ENCODE measurements at regions not wholly inside any gene's neighbourhood (a gene's known extent, or its start where the extent isn't known, plus 50 kb on each side); places are given as distances from the start of the nearest gene placed in this dataset.

DNA sequence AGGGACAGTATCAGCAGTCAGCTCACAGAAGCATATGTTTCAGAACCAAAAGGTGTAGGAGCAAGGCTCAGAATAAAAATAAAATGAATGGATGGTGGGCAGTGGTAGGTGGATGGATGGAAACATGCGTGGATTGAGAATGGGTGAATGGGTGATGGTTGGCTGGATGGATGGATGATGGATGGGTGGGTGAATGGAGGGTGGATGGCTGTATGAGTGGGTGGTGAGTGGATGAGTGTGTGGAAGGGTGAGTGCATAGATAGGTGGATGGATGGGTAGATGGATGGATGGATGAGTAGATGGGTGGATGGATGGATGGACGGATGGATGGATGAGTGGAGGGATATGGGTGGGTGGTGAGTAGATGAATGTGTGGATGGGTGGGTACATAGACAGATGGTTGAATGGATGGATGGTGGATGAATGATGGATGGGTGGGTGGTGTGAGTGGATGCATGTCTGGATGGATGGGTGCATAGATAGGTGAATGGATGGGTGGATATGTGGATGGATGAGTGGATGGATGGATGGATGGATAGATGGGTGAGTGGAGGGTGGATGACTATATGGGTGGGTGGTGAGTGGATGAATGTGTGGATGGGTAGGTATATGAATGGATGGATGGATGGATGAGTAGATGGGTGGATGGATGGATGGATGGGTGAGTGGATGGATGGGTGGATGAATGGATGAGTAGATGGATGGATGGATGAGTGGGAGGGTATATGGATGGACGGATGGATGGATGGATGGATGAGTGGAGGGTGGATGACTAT lies 164.2 kb downstream of the C9orf50 start:
- H3K4me1 Mint-ChIP-seq (ENCODE audit: low read depth), result peaks cover 37% of the 10 kb centered on the region
- H3K27ac ChIP-seq (ENCODE audit: low read depth in 1 of 2, low read length in 2 of 2), result no peak overlapping the region

DNA sequence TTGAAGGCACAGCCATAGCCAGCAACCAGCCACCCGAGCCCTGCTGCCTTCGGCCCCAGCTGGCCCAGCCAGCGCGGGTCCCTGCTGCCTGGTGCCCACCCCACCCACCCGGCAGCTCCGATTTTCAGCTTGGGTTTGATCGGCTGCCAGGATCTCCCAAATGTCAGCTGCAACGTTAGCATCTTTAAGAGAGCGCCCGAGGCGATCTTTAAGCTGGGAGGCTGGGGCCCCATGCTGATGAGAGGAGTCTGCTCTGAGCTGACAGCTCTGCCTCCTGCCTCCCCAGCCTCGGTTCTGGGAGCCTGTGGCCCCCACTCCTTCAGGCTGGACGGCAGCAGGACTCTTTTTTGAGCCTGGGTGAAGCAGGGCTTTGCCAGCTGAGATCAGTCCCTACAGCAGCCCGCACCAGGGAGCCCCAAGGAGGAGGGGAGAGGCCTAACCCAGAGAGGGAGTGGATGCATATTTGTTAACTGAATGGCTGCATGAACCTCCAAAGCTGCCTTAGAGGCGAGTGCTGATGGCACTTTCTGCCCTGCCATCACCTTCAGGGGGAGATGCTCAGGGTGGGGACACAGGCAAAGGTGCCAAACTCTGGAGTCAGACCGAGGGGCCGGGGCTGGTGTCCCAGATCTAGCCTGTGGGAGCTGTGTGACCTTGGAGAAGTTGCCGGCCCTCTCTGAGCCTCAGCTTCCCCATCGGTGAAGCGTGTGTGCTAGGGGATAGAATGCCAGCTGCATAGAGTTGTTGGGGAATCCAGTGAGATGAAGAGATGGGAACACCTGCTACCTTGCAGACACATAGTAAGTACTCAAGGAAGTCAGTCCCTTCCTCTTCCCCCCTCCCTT lies 165.5 kb downstream of the C9orf50 start:
- POLR2A ChIA-PET, result interaction anchor here (0.6 kb wide), 1 partner anchor 396 kb away, joined by 3 read pairs; no protein-coding TSS in a partner anchor
- intact Hi-C loops (cut with DNase I, micrococcal nuclease), result loop anchor here (5.0 kb wide), 4 partner anchors 42 to 278 kb away; partner anchors contain the start of gene IER5L (in 1 of the 2)
- no peak overlapping the region for H3K27ac ChIP-seq (ENCODE audit: low read depth in 1 of 2, low read length in 2 of 2)
- no peak for DNase-seq
- H3K27me3 ChIP-seq (ENCODE audit: control insufficient read depth in 1 of 2, insufficient read depth in 2 of 2, low read length in 2 of 2), result no peaks in the 10 kb centered on the region
- no peak for TF ChIP-seq CTCF (IDR thresholded peaks at IDR 0.05)
- H3K9me3 Mint-ChIP-seq, result no peaks in the 10 kb centered on the region
- no peaks in the 10 kb centered on the region for H3K27me3 Mint-ChIP-seq
- peaks cover 37% of the 10 kb centered on the region for H3K4me1 Mint-ChIP-seq (ENCODE audit: low read depth)
- no peak for ATAC-seq (ENCODE audit: poor library complexity)
- peaks cover 48% of the 10 kb centered on the region for H3K4me1 ChIP-seq (ENCODE audit: insufficient read depth, low read length)
- no peak overlapping the region for H3K4me3 ChIP-seq (ENCODE audit: low read length)
- H3K4me3 Mint-ChIP-seq, result no peak overlapping the region
- H3K9me3 ChIP-seq (ENCODE audit: control insufficient read depth in 1 of 2, insufficient read depth in 1 of 2, low read length in 2 of 2), result no peaks in the 10 kb centered on the region
- H3K36me3 Mint-ChIP-seq (ENCODE audit: low read depth), result no peaks in the 10 kb centered on the region
- H3K36me3 ChIP-seq (ENCODE audit: insufficient read depth, low read length), result no peaks in the 10 kb centered on the region
- CTCF ChIA-PET, result no interaction called here
- H3K27ac Mint-ChIP-seq, result peak overlapping the region; percentile 17

More for the DNA sequence above, 164.2 kb downstream of the C9orf50 start:
- H3K4me3 ChIP-seq (ENCODE audit: low read length), result no peak overlapping the region
- peak overlapping the region; percentile 83 for H3K27ac Mint-ChIP-seq
- no peak for TF ChIP-seq CTCF (IDR thresholded peaks at IDR 0.05)
- no peaks in the 10 kb centered on the region for H3K27me3 Mint-ChIP-seq
- H3K27me3 ChIP-seq (ENCODE audit: control insufficient read depth in 1 of 2, insufficient read depth in 2 of 2, low read length in 2 of 2), result no peaks in the 10 kb centered on the region
- DNase-seq, result no peak
- intact Hi-C loops (cut with DNase I, micrococcal nuclease), result loop anchor here (5.0 kb wide), 4 partner anchors 41 to 279 kb away; partner anchors contain the start of gene IER5L (in 1 of the 2)
- no peak overlapping the region for H3K4me3 Mint-ChIP-seq
- no peaks in the 10 kb centered on the region for H3K9me3 ChIP-seq (ENCODE audit: control insufficient read depth in 1 of 2, insufficient read depth in 1 of 2, low read length in 2 of 2)
- no peaks in the 10 kb centered on the region for H3K36me3 Mint-ChIP-seq (ENCODE audit: low read depth)
- H3K36me3 ChIP-seq (ENCODE audit: insufficient read depth, low read length), result no peaks in the 10 kb centered on the region
- H3K9me3 Mint-ChIP-seq, result no peaks in the 10 kb centered on the region
- ChIA-PET POLR2A (no interaction called here), CTCF (no interaction called here)
- H3K4me1 ChIP-seq (ENCODE audit: insufficient read depth, low read length), result peaks cover 57% of the 10 kb centered on the region
- no peak for ATAC-seq (ENCODE audit: poor library complexity)

DNA sequence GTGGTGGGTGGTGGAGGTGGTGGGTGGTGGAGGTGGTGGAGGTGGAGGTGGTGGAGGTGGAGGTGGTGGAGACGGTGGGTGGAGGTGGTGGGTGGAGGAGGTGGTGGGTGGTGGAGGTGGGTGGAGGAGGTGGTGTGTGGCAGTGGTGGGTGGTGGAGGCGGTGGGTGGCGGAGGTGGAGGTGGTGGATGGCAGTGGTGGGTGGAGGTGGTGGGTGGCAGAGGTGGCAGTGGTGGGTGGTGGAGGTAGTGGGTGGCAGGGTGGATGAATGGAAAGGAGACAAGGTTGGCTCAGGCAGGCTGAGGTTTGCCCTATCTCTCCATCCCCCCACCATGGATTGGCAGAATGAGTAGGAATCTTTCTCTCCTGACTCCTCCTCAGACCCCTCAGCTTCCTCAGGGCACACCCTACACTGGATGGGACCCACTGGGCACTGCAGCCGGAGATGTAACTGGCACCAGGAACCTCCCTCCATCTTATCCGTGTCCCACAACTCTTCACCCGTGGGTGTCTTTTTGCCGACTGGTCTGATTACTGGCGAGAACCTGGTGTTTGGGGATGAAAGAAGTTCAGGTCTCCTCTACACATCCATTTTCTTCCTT lies 166.3 kb downstream of the C9orf50 start:
- intact Hi-C loops (cut with DNase I, micrococcal nuclease), result loop anchor here (5.0 kb wide), 5 partner anchors 42 to 277 kb away; partner anchors contain the start of gene IER5L (in 1 of the 2)
- Histone ChIP-seq H3K27ac (ENCODE audit: low read depth in 1 of 2, low read length in 2 of 2) (no peak overlapping the region), H3K27me3 (ENCODE audit: control insufficient read depth in 1 of 2, insufficient read depth in 2 of 2, low read length in 2 of 2) (no peaks in the 10 kb centered on the region), H3K36me3 (ENCODE audit: insufficient read depth, low read length) (no peaks in the 10 kb centered on the region), H3K9me3 (ENCODE audit: control insufficient read depth in 1 of 2, insufficient read depth in 1 of 2, low read length in 2 of 2) (no peaks in the 10 kb centered on the region), H3K4me3 (ENCODE audit: low read length) (no peak overlapping the region), H3K4me1 (ENCODE audit: insufficient read depth, low read length) (peaks cover 42% of the 10 kb centered on the region)
- DNase-seq (no peak), ATAC-seq (ENCODE audit: poor library complexity) (no peak)
- TF ChIP-seq CTCF (IDR thresholded peaks at IDR 0.05), result no peak
- Mint-ChIP-seq H3K4me3 (no peak overlapping the region), H3K27ac (no peak overlapping the region), H3K27me3 (no peaks in the 10 kb centered on the region), H3K36me3 (ENCODE audit: low read depth) (no peaks in the 10 kb centered on the region), H3K4me1 (ENCODE audit: low read depth) (peaks cover 37% of the 10 kb centered on the region), H3K9me3 (no peaks in the 10 kb centered on the region)
- ChIA-PET CTCF (no interaction called here), POLR2A (no interaction called here)

Measured in CD4-positive, alpha-beta T cell (primary cell).